Left lung (tissue), 4 donors: ENCODE measurements at regions not wholly inside any gene's neighbourhood (a gene's known extent, or its start where the extent isn't known, plus 50 kb on each side); places are given as distances from the start of the nearest gene placed in this dataset.

Experiments
- ATAC-seq: fragments of 200-7000 bp; cut with Tn5 transposase; one replicate; pipeline ENCODE4 v1.9.1; 2020; ENCODE audit warnings: moderate library complexity
- DNase-seq, 4 donors: peaks; one replicate each; pipeline ENCODE4 v3.0.0-alpha.2; 2013 to 2020
- H3K27ac ChIP-seq, 2 donors: fragments of 200-600 bp; sonication (generic) in 1 of 2; one replicate each; pipeline versions ENCODE4 v1.5.0 to v1.8.0; 2020 to 2021
- H3K27me3 ChIP-seq, 2 donors: fragments of 200-600 bp; sonication (generic) in 1 of 2; one replicate each; pipeline versions ENCODE4 v1.5.0 to v1.8.0; 2020 to 2021
- H3K36me3 ChIP-seq, 2 donors: fragments of 200-600 bp; sonication (generic) in 1 of 2; one replicate each; pipeline versions ENCODE4 v1.5.0 to v1.8.0; 2020 to 2021
- H3K4me1 ChIP-seq, 2 donors: fragments of 200-600 bp; one replicate each; pipeline ENCODE4 v1.8.0; 2021
- H3K4me3 ChIP-seq, 2 donors: fragments of 200-600 bp; sonication (generic) in 1 of 2; one replicate each; pipeline versions ENCODE4 v1.5.0 to v1.8.0; 2020 to 2021; ENCODE audit warnings: mild to moderate bottlenecking in 1 of 2
- H3K9me3 ChIP-seq, 2 donors: fragments of 200-600 bp; sonication (generic) in 1 of 2; one replicate each; pipeline versions ENCODE4 v1.5.0 to v1.8.0; 2020 to 2021
- intact Hi-C, 2 donors: fragments of 100-400 bp; cut with DNase I; formaldehyde crosslinking; loops; one replicate each; pipeline versions ENCODE4 v1.11.2 to v1.14.2; 2022
- TF ChIP-seq, protein P1 (sequence below), 2 donors: fragments of 200-600 bp; sonication (generic) in 1 of 2; IDR thresholded peaks; one replicate each; pipeline versions ENCODE4 v1.5.0 to v1.8.0; 2021; ENCODE audit warnings: antibody characterized with exemption in 2 of 2
- donor health status: DM: no; HTN: yes; CAD: no.
- donor health status: DM: no; HTN: no; CAD: no.

DNA sequence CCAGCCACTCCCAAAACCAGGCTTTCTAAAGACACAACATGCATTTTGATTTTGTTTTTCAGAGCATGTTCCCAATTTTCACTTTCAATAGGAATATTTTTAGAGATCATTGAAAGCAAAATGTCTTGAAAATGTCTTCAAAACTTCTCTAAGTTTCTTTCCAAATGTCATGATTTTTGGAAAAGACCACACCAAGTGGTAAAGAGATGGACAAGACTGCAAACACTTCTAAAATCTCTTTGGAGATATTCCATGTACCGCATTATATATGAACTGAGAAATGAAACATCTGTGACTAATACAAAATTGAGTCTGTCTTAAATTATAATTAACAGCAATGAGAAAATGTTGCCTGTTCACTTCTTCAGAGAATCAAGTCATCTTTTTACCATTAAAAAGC is 418.0 kb upstream of the PKN2 start:
- intact Hi-C loops: no loop called here
- TF ChIP-seq, protein P1, sequence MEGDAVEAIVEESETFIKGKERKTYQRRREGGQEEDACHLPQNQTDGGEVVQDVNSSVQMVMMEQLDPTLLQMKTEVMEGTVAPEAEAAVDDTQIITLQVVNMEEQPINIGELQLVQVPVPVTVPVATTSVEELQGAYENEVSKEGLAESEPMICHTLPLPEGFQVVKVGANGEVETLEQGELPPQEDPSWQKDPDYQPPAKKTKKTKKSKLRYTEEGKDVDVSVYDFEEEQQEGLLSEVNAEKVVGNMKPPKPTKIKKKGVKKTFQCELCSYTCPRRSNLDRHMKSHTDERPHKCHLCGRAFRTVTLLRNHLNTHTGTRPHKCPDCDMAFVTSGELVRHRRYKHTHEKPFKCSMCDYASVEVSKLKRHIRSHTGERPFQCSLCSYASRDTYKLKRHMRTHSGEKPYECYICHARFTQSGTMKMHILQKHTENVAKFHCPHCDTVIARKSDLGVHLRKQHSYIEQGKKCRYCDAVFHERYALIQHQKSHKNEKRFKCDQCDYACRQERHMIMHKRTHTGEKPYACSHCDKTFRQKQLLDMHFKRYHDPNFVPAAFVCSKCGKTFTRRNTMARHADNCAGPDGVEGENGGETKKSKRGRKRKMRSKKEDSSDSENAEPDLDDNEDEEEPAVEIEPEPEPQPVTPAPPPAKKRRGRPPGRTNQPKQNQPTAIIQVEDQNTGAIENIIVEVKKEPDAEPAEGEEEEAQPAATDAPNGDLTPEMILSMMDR (IDR thresholded peaks at IDR 0.05): no peak
- DNase-seq: no peak
- no peak for ATAC-seq
- H3K27ac ChIP-seq: no peak overlapping the region
- H3K36me3 ChIP-seq: no peaks in the 10 kb centered on the region
- H3K4me3 ChIP-seq: no peak overlapping the region
- no peaks in the 10 kb centered on the region for H3K27me3 ChIP-seq
- H3K4me1 ChIP-seq: no peaks in the 10 kb centered on the region
- H3K9me3 ChIP-seq: no peaks in the 10 kb centered on the region

DNA sequence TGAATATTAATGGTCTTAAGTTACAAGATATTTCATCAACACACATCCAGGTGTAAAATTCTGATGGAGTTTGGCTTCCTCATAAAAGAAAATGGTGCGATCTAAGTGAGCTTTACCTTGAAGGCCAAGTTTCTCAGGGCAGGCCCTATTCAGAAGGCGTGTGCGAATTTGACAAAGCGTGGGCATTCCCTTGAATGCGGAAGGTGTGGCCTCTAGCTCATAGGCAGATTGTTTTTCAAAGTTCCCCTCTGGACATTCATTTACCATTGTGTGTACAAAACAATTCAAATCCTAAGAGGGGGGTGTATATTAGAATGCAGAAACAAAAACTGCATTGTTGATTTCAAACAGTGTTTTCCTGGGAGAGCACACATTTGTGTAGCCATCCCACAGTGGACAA is 411.9 kb upstream of the PKN2 start:
- Histone ChIP-seq H3K36me3 (no peaks in the 10 kb centered on the region), H3K9me3 (no peaks in the 10 kb centered on the region), H3K4me1 (no peaks in the 10 kb centered on the region), H3K4me3 (no peak overlapping the region), H3K27me3 (no peaks in the 10 kb centered on the region), H3K27ac (no peak overlapping the region)
- intact Hi-C loops: no loop called here
- TF ChIP-seq, protein P1 (IDR thresholded peaks at IDR 0.05): no peak
- ATAC-seq (no peak), DNase-seq (no peak)

DNA sequence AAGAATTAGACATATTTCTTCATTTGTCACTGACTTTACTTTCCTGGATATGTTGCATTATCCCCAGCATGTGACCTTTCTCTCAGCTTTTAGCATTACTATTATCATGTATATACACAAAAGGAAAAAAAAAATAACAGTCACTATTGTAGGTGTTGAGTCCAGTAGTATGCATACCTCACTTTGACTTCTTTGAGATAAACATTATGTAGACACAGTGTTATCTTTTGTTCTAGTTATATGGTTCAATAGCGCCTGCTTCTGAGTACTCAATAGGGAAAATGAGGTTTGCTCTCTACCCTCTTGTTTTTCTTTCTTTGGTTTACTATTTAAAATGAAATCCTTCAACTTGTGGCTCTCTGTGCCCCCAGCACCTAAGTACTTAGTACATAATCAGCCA is 409.6 kb upstream of the PKN2 start:
- no peaks in the 10 kb centered on the region for H3K9me3 ChIP-seq
- ATAC-seq: no peak

DNA sequence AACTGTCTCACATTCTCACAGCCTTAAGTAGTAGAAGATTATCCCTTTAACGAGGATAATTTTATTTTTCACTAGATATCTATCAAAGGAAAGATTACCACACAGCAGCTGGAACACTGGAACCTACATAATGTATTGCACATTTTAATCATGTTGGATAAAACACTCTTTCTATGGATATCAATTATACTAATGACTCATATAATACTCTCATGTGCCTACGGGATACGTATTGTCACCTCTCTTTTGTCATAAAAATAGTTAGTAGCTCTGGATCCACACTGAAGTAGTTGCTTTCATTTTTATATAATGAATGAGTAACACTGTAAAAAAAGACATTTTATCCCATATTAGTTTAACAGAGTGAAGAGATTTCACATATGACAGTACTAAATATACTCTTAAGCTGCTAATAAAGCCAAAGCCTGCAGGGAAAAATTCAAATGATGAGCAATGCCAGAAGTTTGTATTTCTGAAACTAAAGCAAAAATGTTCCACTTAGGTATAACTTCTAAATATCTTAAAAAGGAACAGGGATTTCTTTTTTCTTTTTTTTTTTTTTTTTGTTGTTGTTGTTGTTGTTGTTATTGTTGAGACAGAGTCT is 408.7 kb upstream of the PKN2 start:
- Histone ChIP-seq H3K27ac (no peak overlapping the region), H3K4me3 (no peak overlapping the region), H3K4me1 (no peaks in the 10 kb centered on the region), H3K27me3 (no peaks in the 10 kb centered on the region), H3K36me3 (no peaks in the 10 kb centered on the region), H3K9me3 (no peaks in the 10 kb centered on the region)
- TF ChIP-seq, protein P1 (IDR thresholded peaks at IDR 0.05): no peak
- no peak for DNase-seq
- ATAC-seq: no peak
- intact Hi-C loops: no loop called here

More for the DNA sequence above, 409.6 kb upstream of the PKN2 start:
- no peak overlapping the region for H3K27ac ChIP-seq
- no peak overlapping the region for H3K4me3 ChIP-seq
- intact Hi-C loops: no loop called here
- H3K36me3 ChIP-seq: no peaks in the 10 kb centered on the region
- DNase-seq: no peak
- H3K27me3 ChIP-seq: no peaks in the 10 kb centered on the region
- H3K4me1 ChIP-seq: no peaks in the 10 kb centered on the region
- TF ChIP-seq, protein P1 (IDR thresholded peaks at IDR 0.05): no peak

DNA sequence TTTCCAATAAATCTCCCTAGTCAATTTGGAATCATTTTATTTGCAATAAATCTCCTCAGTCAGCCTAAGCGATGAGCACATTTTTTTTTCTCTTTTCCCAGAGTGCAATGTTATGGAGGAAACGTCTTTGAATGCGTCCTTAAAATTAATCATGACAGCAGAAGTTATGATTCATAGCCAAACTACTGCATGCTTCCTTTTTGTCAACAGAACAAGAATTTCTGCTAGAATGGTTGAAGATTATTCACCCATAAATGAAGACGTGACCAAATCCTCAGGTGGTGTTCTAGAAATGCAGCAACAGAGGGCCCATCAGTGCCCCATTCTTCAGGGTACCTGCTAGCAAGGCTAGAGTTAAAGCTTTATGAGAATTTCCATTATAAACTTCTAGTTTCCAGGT is 407.9 kb upstream of the PKN2 start:
- ATAC-seq (no peak), DNase-seq (no peak)
- TF ChIP-seq, protein P1 (IDR thresholded peaks at IDR 0.05): no peak
- Histone ChIP-seq H3K4me1 (no peaks in the 10 kb centered on the region), H3K36me3 (no peaks in the 10 kb centered on the region), H3K27ac (no peak overlapping the region), H3K27me3 (no peaks in the 10 kb centered on the region), H3K4me3 (no peak overlapping the region), H3K9me3 (no peaks in the 10 kb centered on the region)
- intact Hi-C loops: no loop called here
